Sigmoid colon (tissue), 6 donors: ENCODE measurements at regions not wholly inside any gene's neighbourhood (a gene's known extent, or its start where the extent isn't known, plus 50 kb on each side); places are given as distances from the start of the nearest gene placed in this dataset.

Experiments
- DNase-seq: peaks from one replicate; pipeline ENCODE4 v3.0.0-alpha.2; 2019
- H3K27ac ChIP-seq, 4 donors: fragments of 200-600 bp; sonication (generic); one replicate each; pipeline ENCODE4 v1.5.1; 2016 to 2019; ENCODE audit warnings: mild to moderate bottlenecking in 1 of 4
- H3K27me3 ChIP-seq, 3 donors: fragments of 200-600 bp; sonication (generic); one replicate each; pipeline ENCODE4 v1.5.1; 2019; ENCODE audit warnings: mild to moderate bottlenecking in 1 of 3
- H3K36me3 ChIP-seq, 4 donors: fragments of 200-600 bp; sonication (generic); one replicate each; pipeline ENCODE4 v1.5.1; 2016 to 2019
- H3K4me1 ChIP-seq, 4 donors: fragments of 200-600 bp; sonication (generic); one replicate each; pipeline ENCODE4 v1.5.1; 2017 to 2019
- H3K4me3 ChIP-seq, 4 donors: fragments of 200-600 bp; sonication (generic); one replicate each; pipeline ENCODE4 v1.5.1; 2017 to 2019; ENCODE audit warnings: mild to moderate bottlenecking in 2 of 4, moderate library complexity in 1 of 4
- H3K9me3 ChIP-seq, 4 donors: fragments of 200-600 bp in 3 of 4; sonication (generic) in 3 of 4; one replicate each; pipeline versions ENCODE4 v1.5.1 to v1.6.1; 2013 to 2019
- CTCF ChIP-seq, 4 experiments: fragments of 450-650 bp in 3 of 4; fragments of 200-600 bp in 1 of 4; IDR thresholded peaks; one replicate each; pipeline ENCODE4 v1.5.1; 2016 to 2019; ENCODE audit warnings: antibody characterized with exemption in 4 of 4, mild to moderate bottlenecking in 3 of 4, moderate library complexity in 2 of 4
- EP300 ChIP-seq, 4 donors: sonication (generic); formaldehyde crosslinking; IDR thresholded peaks; one replicate each; pipeline ENCODE4 v1.6.1; 2017; ENCODE audit warnings: antibody characterized with exemption in 4 of 4
- POLR2A ChIP-seq, 2 donors: fragments of 450-650 bp; IDR thresholded peaks; one replicate each; pipeline ENCODE4 v1.6.1; 2016; ENCODE audit warnings: antibody characterized with exemption in 2 of 2, mild to moderate bottlenecking in 2 of 2, moderate library complexity in 2 of 2
- POLR2AphosphoS5 ChIP-seq, 4 donors: sonication (generic); formaldehyde crosslinking; IDR thresholded peaks; one replicate each; pipeline ENCODE4 v1.6.1; 2017; ENCODE audit warnings: antibody characterized with exemption in 4 of 4
- WGBS, 2 donors: extraction: QIAGEN DNeasy Blood & Tissue Kit; methylation state at CpG; one replicate each; pipeline ENCODE4 v1.1.7; 2013; 5-methylcytosine and 5-hydroxymethylcytosine counted together
- intact Hi-C: fragments of 100-400 bp; cut with DNase I; formaldehyde crosslinking; loops from one replicate; pipeline ENCODE4 v1.15.1; 2023
- donor health status: healthy with polysubstance abuse.
- donor health status: healthy.

GRCh38 chr6:92538275-92538674, 881.1 kb downstream of the EPHA7 start:
- H3K9me3 ChIP-seq: no peaks in the 10 kb centered on the region
- intact Hi-C loops: no loop called here
- TF ChIP-seq POLR2A (IDR thresholded peaks at IDR 0.05) (no peak), POLR2AphosphoS5 (IDR thresholded peaks at IDR 0.05) (no peak), CTCF (IDR thresholded peaks at IDR 0.05) (no peak), EP300 (IDR thresholded peaks at IDR 0.05) (no peak)
- H3K4me3 ChIP-seq: no peak overlapping the region
- H3K4me1 ChIP-seq: peaks cover 0 to 6% (median 0%) of the 10 kb centered on the region in 4 donors
- H3K27me3 ChIP-seq: no peaks in the 10 kb centered on the region
- no peaks in the 10 kb centered on the region for H3K36me3 ChIP-seq
- WGBS, 2 donors: 13 to 19% methylated on average over 1 of the region's 1 CpG
- DNase-seq: no peak
- H3K27ac ChIP-seq: no peak overlapping the region

GRCh38 chr6:92534109-92534508, 885.2 kb downstream of the EPHA7 start:
- intact Hi-C loops: no loop called here
- Histone ChIP-seq H3K27me3 (no peaks in the 10 kb centered on the region), H3K27ac (no peak overlapping the region), H3K4me1 (no peaks in the 10 kb centered on the region), H3K36me3 (no peaks in the 10 kb centered on the region), H3K4me3 (no peak overlapping the region), H3K9me3 (no peaks in the 10 kb centered on the region)
- TF ChIP-seq POLR2A (IDR thresholded peaks at IDR 0.05) (no peak), EP300 (IDR thresholded peaks at IDR 0.05) (no peak), POLR2AphosphoS5 (IDR thresholded peaks at IDR 0.05) (no peak), CTCF (IDR thresholded peaks at IDR 0.05) (no peak)
- DNase-seq: no peak
- WGBS, 2 donors: 55 to 62% methylated on average over 3 of the region's 3 CpGs

- TF ChIP-seq POLR2A (IDR thresholded peaks at IDR 0.05) (no peak), EP300 (IDR thresholded peaks at IDR 0.05) (no peak), CTCF (IDR thresholded peaks at IDR 0.05) (no peak), POLR2AphosphoS5 (IDR thresholded peaks at IDR 0.05) (no peak)
- no peaks in the 10 kb centered on the region for H3K27me3 ChIP-seq
- H3K36me3 ChIP-seq: no peaks in the 10 kb centered on the region
- no peak overlapping the region for H3K4me3 ChIP-seq
- DNase-seq: no peak
- intact Hi-C loops: no loop called here
- H3K9me3 ChIP-seq: peaks cover 0 to 3% (median 0%) of the 10 kb centered on the region in 4 donors
- no peaks in the 10 kb centered on the region for H3K4me1 ChIP-seq
- 43 to 94% methylated on average over 2 of the region's 2 CpGs for WGBS, 2 donors
- H3K27ac ChIP-seq: no peak overlapping the region
These were observed 896.8 kb downstream of the EPHA7 start for GRCh38 chr6:92522589-92522988.

- peaks cover 0 to 3% (median 0%) of the 10 kb centered on the region in 4 donors for H3K9me3 ChIP-seq
- DNase-seq: no peak
- 86 to 90% methylated on average over 1 of the region's 1 CpG for WGBS, 2 donors
- no peak overlapping the region for H3K4me3 ChIP-seq
- intact Hi-C loops: no loop called here
- no peak for TF ChIP-seq POLR2AphosphoS5 (IDR thresholded peaks at IDR 0.05)
- no peak for TF ChIP-seq CTCF (IDR thresholded peaks at IDR 0.05)
- TF ChIP-seq POLR2A (IDR thresholded peaks at IDR 0.05): no peak
- no peak for TF ChIP-seq EP300 (IDR thresholded peaks at IDR 0.05)
- H3K4me1 ChIP-seq: no peaks in the 10 kb centered on the region
- H3K27ac ChIP-seq: no peak overlapping the region
- no peaks in the 10 kb centered on the region for H3K27me3 ChIP-seq
- H3K36me3 ChIP-seq: no peaks in the 10 kb centered on the region
These were observed 897.8 kb downstream of the EPHA7 start for GRCh38 chr6:92521553-92521952.

GRCh38 chr6:92510137-92510536, 909.2 kb downstream of the EPHA7 start:
- Histone ChIP-seq H3K27me3 (no peaks in the 10 kb centered on the region), H3K9me3 (peaks cover 0 to 6% (median 2%) of the 10 kb centered on the region in 4 donors), H3K27ac (no peak overlapping the region), H3K4me3 (no peak overlapping the region), H3K36me3 (no peaks in the 10 kb centered on the region), H3K4me1 (no peaks in the 10 kb centered on the region)
- TF ChIP-seq EP300 (IDR thresholded peaks at IDR 0.05) (no peak), POLR2A (IDR thresholded peaks at IDR 0.05) (no peak), CTCF (IDR thresholded peaks at IDR 0.05) (no peak), POLR2AphosphoS5 (IDR thresholded peaks at IDR 0.05) (no peak)
- intact Hi-C loops: no loop called here
- WGBS, 2 donors: 95 to 96% methylated on average over 1 of the region's 1 CpG
- DNase-seq: no peak
